SK-N-MC (cell line): ENCODE measurements at regions not wholly inside any gene's neighbourhood (a gene's known extent, or its start where the extent isn't known, plus 50 kb on each side); places are given as distances from the start of the nearest gene placed in this dataset.

ENCODE experiments used
- EZH2 ChIP-seq: fragments of 200-600 bp; sonication (generic); IDR thresholded peaks from one replicate; pipeline ENCODE4 v1.6.1; 2017; ENCODE audit warnings: antibody characterized with exemption
- POLR2AphosphoS5 ChIP-seq: IDR thresholded peaks from 2 replicates; pipeline ENCODE4 v1.6.1; 2012; ENCODE audit warnings: mild to moderate bottlenecking, low read depth, low read length, borderline replicate concordance

DNA sequence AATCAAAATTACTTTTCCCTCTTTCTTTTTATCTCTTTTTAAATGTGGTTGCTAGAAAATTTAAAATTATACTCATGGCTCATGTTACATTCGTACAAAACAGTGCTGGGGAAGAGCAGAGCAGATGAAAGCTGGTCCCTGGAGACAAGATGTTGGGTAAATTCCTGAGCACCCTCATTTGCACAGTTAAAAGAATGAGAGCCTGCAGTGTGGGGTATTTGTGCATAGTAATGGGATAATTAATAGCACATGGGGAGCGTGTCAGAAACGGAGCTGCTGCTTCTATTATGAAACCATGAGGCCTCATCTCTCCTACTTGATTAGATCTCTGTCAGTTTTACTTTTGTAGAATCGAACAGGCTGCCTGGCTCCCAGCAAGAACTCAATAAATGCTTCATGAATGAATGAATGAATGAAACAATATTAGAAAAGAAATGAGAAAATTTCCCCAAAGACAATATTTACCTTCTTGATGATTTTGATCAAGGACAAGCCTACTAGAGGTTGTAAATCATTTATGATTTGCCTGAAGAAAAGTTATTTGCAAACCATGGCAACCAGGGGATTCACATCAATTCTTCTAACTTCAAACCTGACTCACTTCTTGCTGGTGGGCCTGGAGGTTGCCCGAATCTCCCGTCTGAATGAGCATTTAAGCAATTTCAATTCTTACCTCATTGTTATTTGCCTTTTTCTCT, 177.2 kb upstream of the TUT7 start:
- TF ChIP-seq EZH2 (no peak), POLR2AphosphoS5 (peak; percentile 69; the same call in 1 of the 2 replicates)
